ENCODE measurements at regions not wholly inside any gene's neighbourhood (a gene's known extent, or its start where the extent isn't known, plus 50 kb on each side); places are given as distances from the start of the nearest gene placed in this dataset.

- TF ChIP-seq CTCF (IDR thresholded peaks at IDR 0.05; ENCODE audit: low read depth, low read length, missing control alignments) = no peak
- H3K4me3 ChIP-seq (ENCODE audit: low read depth, low read length) = no peak overlapping the region
- no peak for DNase-seq (ENCODE audit: low read depth)
These were observed 207.2 kb upstream of the IGF1 start for GRCh38 chr12:102687523-102687922.

- no peak overlapping the region for H3K4me3 ChIP-seq (ENCODE audit: low read depth, low read length)
- no peak for TF ChIP-seq CTCF (IDR thresholded peaks at IDR 0.05; ENCODE audit: low read depth, low read length, missing control alignments)
- DNase-seq (ENCODE audit: low read depth) = no peak
These were observed 205.5 kb upstream of the IGF1 start for GRCh38 chr12:102685841-102686240.

- DNase-seq (ENCODE audit: low read depth) = no peak
- H3K4me3 ChIP-seq (ENCODE audit: low read depth, low read length) = no peak overlapping the region
- TF ChIP-seq CTCF (IDR thresholded peaks at IDR 0.05; ENCODE audit: low read depth, low read length, missing control alignments) = no peak
These were observed 204.8 kb upstream of the IGF1 start for GRCh38 chr12:102685172-102685571.

GRCh38 chr12:102682366-102683289 lies 202.3 kb upstream of the IGF1 start:
- DNase-seq (ENCODE audit: low read depth) = no peak
- no peak overlapping the region for H3K4me3 ChIP-seq (ENCODE audit: low read depth, low read length)
- no peak for TF ChIP-seq CTCF (IDR thresholded peaks at IDR 0.05; ENCODE audit: low read depth, low read length, missing control alignments)

GRCh38 chr12:102681747-102682146 lies 201.4 kb upstream of the IGF1 start:
- DNase-seq (ENCODE audit: low read depth) = no peak
- no peak overlapping the region for H3K4me3 ChIP-seq (ENCODE audit: low read depth, low read length)
- no peak for TF ChIP-seq CTCF (IDR thresholded peaks at IDR 0.05; ENCODE audit: low read depth, low read length, missing control alignments)

GRCh38 chr12:102681309-102681708 lies 200.9 kb upstream of the IGF1 start:
- no peak for TF ChIP-seq CTCF (IDR thresholded peaks at IDR 0.05; ENCODE audit: low read depth, low read length, missing control alignments)
- no peak overlapping the region for H3K4me3 ChIP-seq (ENCODE audit: low read depth, low read length)
- DNase-seq (ENCODE audit: low read depth) = no peak

GRCh38 chr12:102680304-102680703 lies 199.9 kb upstream of the IGF1 start:
- H3K4me3 ChIP-seq (ENCODE audit: low read depth, low read length) = no peak overlapping the region
- DNase-seq (ENCODE audit: low read depth) = no peak
- TF ChIP-seq CTCF (IDR thresholded peaks at IDR 0.05; ENCODE audit: low read depth, low read length, missing control alignments) = no peak
